ENCODE measurements at regions not wholly inside any gene's neighbourhood (a gene's known extent, or its start where the extent isn't known, plus 50 kb on each side); places are given as distances from the start of the nearest gene placed in this dataset.

- peak overlapping the region; percentile 8 to 23 (median 15); a peak in 3 of 7 replicates for H3K27ac Mint-ChIP-seq
- H3K79me1 ChIP-seq (ENCODE audit: insufficient read depth, low read depth, low read length, poor library complexity, severe bottlenecking): no peaks in the 10 kb centered on the region
Measured at GRCh38 chr1:60436186-60436585, 362.6 kb upstream of the C1orf87 start.

More at GRCh38 chr1:60436186-60436585, 362.6 kb upstream of the C1orf87 start:
- Histone ChIP-seq H3K14ac (ENCODE audit: insufficient read depth, low read length) (no peak overlapping the region), H4K20me1 (ENCODE audit: control insufficient read depth, insufficient read depth, insufficient read length) (no peaks in the 10 kb centered on the region), H2AK5ac (ENCODE audit: insufficient read length, low read length) (no peak overlapping the region), H3K18ac (ENCODE audit: insufficient read length, low read depth, low read length) (no peak overlapping the region), H3K4me2 (ENCODE audit: insufficient read depth, insufficient read length, low read length) (no peak overlapping the region), H3K9ac (ENCODE audit: extremely low read depth, insufficient read length, low read length) (no peak overlapping the region), H3T11ph (ENCODE audit: low read length) (no peak overlapping the region), H4K5ac (ENCODE audit: insufficient read length, low read depth, low read length) (no peak overlapping the region), H3K4me1 (ENCODE audit: insufficient read depth, low read length) (no peaks in the 10 kb centered on the region), H2BK5ac (ENCODE audit: insufficient read length, low read length) (no peak overlapping the region), H3K4ac (ENCODE audit: low read depth, low read length) (no peak overlapping the region), H3K27ac (ENCODE audit: insufficient read length, low read depth, low read length) (no peak overlapping the region), H4K91ac (ENCODE audit: insufficient read length, low read depth, low read length) (no peak overlapping the region), H3K56ac (ENCODE audit: insufficient read length, low read depth, low read length) (no peak overlapping the region), H2BK15ac (ENCODE audit: low read depth, low read length) (no peak overlapping the region), H3K23me2 (ENCODE audit: insufficient read length, low read depth, low read length, poor library complexity, severe bottlenecking) (no peaks in the 10 kb centered on the region), H3K79me2 (ENCODE audit: insufficient read depth, low read length) (no peaks in the 10 kb centered on the region), H2BK20ac (ENCODE audit: low read depth, low read length, poor library complexity, severe bottlenecking) (no peak overlapping the region), H2AFZ (ENCODE audit: low read length) (no peak overlapping the region), H3K27me3 (ENCODE audit: insufficient read depth, low read length) (no peaks in the 10 kb centered on the region), H2BK12ac (ENCODE audit: insufficient read length, low read depth, low read length) (no peak overlapping the region), H2BK120ac (ENCODE audit: low read depth, low read length, poor library complexity, severe bottlenecking) (no peak overlapping the region), H3K23ac (ENCODE audit: insufficient read length, low read depth, low read length) (no peak overlapping the region), H3K9me3 (ENCODE audit: control insufficient read depth, low read depth, low read length) (no peaks in the 10 kb centered on the region), H4K8ac (replicated peaks; ENCODE audit: insufficient read length, low read depth, low read length) (no peak overlapping the region)
- Mint-ChIP-seq H3K9me3 (peaks cover 22 to 26% of the 10 kb centered on the region in 2 experiments), H3K4me3 (no peak overlapping the region), H3K36me3 (ENCODE audit: insufficient read depth in 1 of 3, low read depth in 3 of 3) (peaks cover 8 to 20% (median 13%) of the 10 kb centered on the region in 3 experiments), H3K27me3 (ENCODE audit: low read depth) (no peaks in the 10 kb centered on the region), H3K4me1 (peaks cover 4 to 7% of the 10 kb centered on the region in 2 experiments; a peak in 3 of 4 replicates)
- no peak for TF ChIP-seq CTCF (conservative IDR thresholded peaks at IDR 0.05)
- no CpG with 5 or more reads among the region's 2 CpGs for WGBS (ENCODE audit: extremely low coverage, insufficient read length, low lambda C conversion rate)
- no peak for DNase-seq
